ENCODE measurements at regions not wholly inside any gene's neighbourhood (a gene's known extent, or its start where the extent isn't known, plus 50 kb on each side); places are given as distances from the start of the nearest gene placed in this dataset.

DNA sequence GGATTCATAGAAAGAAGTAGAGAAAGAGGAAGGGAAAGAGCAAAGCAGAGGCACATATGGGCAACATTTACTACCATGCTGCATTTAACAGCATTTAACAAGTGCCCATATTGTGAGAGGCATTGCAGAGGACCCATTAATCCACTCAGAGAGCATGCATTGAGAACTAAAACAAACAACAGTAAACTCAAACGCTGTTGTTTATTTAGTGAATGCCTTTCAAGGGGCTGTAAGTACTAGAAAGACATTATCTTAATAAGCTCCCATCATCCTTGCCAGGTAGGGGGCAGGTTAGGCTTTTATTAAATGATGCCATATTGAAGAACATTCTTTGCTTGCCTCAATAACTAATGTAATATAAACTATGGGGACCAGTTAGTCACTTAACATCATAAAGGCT is 254.3 kb upstream of the DAB1 start:
- TF ChIP-seq POLR2AphosphoS5 (IDR thresholded peaks at IDR 0.05), result no peak
- TF ChIP-seq, protein P1, sequence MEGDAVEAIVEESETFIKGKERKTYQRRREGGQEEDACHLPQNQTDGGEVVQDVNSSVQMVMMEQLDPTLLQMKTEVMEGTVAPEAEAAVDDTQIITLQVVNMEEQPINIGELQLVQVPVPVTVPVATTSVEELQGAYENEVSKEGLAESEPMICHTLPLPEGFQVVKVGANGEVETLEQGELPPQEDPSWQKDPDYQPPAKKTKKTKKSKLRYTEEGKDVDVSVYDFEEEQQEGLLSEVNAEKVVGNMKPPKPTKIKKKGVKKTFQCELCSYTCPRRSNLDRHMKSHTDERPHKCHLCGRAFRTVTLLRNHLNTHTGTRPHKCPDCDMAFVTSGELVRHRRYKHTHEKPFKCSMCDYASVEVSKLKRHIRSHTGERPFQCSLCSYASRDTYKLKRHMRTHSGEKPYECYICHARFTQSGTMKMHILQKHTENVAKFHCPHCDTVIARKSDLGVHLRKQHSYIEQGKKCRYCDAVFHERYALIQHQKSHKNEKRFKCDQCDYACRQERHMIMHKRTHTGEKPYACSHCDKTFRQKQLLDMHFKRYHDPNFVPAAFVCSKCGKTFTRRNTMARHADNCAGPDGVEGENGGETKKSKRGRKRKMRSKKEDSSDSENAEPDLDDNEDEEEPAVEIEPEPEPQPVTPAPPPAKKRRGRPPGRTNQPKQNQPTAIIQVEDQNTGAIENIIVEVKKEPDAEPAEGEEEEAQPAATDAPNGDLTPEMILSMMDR (IDR thresholded peaks at IDR 0.05), result no peak
